ENCODE measurements at regions not wholly inside any gene's neighbourhood (a gene's known extent, or its start where the extent isn't known, plus 50 kb on each side); places are given as distances from the start of the nearest gene placed in this dataset.

- TF ChIP-seq EZH2 (IDR thresholded peaks at IDR 0.05; ENCODE audit: borderline replicate concordance, low read depth, low read length, poor library complexity, severe bottlenecking) (no peak), CTCF (conservative IDR thresholded peaks at IDR 0.05; ENCODE audit: low read depth, low read length) (no peak)
- Histone ChIP-seq H3K27me3 (replicated peaks; ENCODE audit: insufficient read depth, low read depth, low read length, poor library complexity) (no peaks in the 10 kb centered on the region), H3K4me3 (ENCODE audit: low read depth, low read length, poor library complexity, severe bottlenecking) (no peak overlapping the region), H3K27ac (ENCODE audit: low read depth, low read length, poor library complexity, severe bottlenecking) (no peak overlapping the region), H3K4me1 (ENCODE audit: insufficient read depth, low read length, poor library complexity, severe bottlenecking) (no peaks in the 10 kb centered on the region), H3K9me3 (ENCODE audit: low read depth, low read length, poor library complexity, severe bottlenecking) (no peaks in the 10 kb centered on the region), H3K36me3 (ENCODE audit: insufficient read depth, low read length, poor library complexity, severe bottlenecking) (no peaks in the 10 kb centered on the region)
- DNase-seq (ENCODE audit: low spot score) = no peak
- POLR2A ChIA-PET (ENCODE audit: low non-redundant PET) = no interaction called here
- intact Hi-C loops (cut with micrococcal nuclease; ENCODE audit: unreplicated experiment) = no loop called here
- BruUV-seq (replicated peaks) = no TSS peak
- CTCF ChIA-PET = no interaction called here
Observed at GRCh38 chr4:85391589-85392410, 83.2 kb upstream of the ARHGAP24 start.

- TF ChIP-seq CTCF (conservative IDR thresholded peaks at IDR 0.05; ENCODE audit: low read depth, low read length) (no peak), EZH2 (IDR thresholded peaks at IDR 0.05; ENCODE audit: borderline replicate concordance, low read depth, low read length, poor library complexity, severe bottlenecking) (no peak)
- CTCF ChIA-PET = no interaction called here
- no TSS peak for BruUV-seq (replicated peaks)
- H3K4me1 ChIP-seq (ENCODE audit: insufficient read depth, low read length, poor library complexity, severe bottlenecking) = no peaks in the 10 kb centered on the region
- no peaks in the 10 kb centered on the region for H3K36me3 ChIP-seq (ENCODE audit: insufficient read depth, low read length, poor library complexity, severe bottlenecking)
- no peak for DNase-seq (ENCODE audit: low spot score)
- no peaks in the 10 kb centered on the region for H3K27me3 ChIP-seq (replicated peaks; ENCODE audit: insufficient read depth, low read depth, low read length, poor library complexity)
- intact Hi-C loops (cut with micrococcal nuclease; ENCODE audit: unreplicated experiment) = no loop called here
- no peaks in the 10 kb centered on the region for H3K9me3 ChIP-seq (ENCODE audit: low read depth, low read length, poor library complexity, severe bottlenecking)
- no peak overlapping the region for H3K27ac ChIP-seq (ENCODE audit: low read depth, low read length, poor library complexity, severe bottlenecking)
- POLR2A ChIA-PET (ENCODE audit: low non-redundant PET) = no interaction called here
- H3K4me3 ChIP-seq (ENCODE audit: low read depth, low read length, poor library complexity, severe bottlenecking) = no peak overlapping the region
Observed at GRCh38 chr4:85393201-85393600, 81.7 kb upstream of the ARHGAP24 start.

- POLR2A ChIA-PET (ENCODE audit: low non-redundant PET) = no interaction called here
- TF ChIP-seq EZH2 (IDR thresholded peaks at IDR 0.05; ENCODE audit: borderline replicate concordance, low read depth, low read length, poor library complexity, severe bottlenecking) (no peak), CTCF (conservative IDR thresholded peaks at IDR 0.05; ENCODE audit: low read depth, low read length) (no peak)
- Histone ChIP-seq H3K4me3 (ENCODE audit: low read depth, low read length, poor library complexity, severe bottlenecking) (no peak overlapping the region), H3K36me3 (ENCODE audit: insufficient read depth, low read length, poor library complexity, severe bottlenecking) (no peaks in the 10 kb centered on the region), H3K27me3 (replicated peaks; ENCODE audit: insufficient read depth, low read depth, low read length, poor library complexity) (no peaks in the 10 kb centered on the region), H3K9me3 (ENCODE audit: low read depth, low read length, poor library complexity, severe bottlenecking) (no peaks in the 10 kb centered on the region), H3K27ac (ENCODE audit: low read depth, low read length, poor library complexity, severe bottlenecking) (no peak overlapping the region), H3K4me1 (ENCODE audit: insufficient read depth, low read length, poor library complexity, severe bottlenecking) (no peaks in the 10 kb centered on the region)
- intact Hi-C loops (cut with micrococcal nuclease; ENCODE audit: unreplicated experiment) = no loop called here
- DNase-seq (ENCODE audit: low spot score) = no peak
- CTCF ChIA-PET = no interaction called here
- BruUV-seq (replicated peaks) = no TSS peak
Observed at GRCh38 chr4:85398276-85398675, 76.7 kb upstream of the ARHGAP24 start.
